ENCODE measurements at regions not wholly inside any gene's neighbourhood (a gene's known extent, or its start where the extent isn't known, plus 50 kb on each side); places are given as distances from the start of the nearest gene placed in this dataset.

GRCh38 chr9:20112205-20112783 is 323.5 kb upstream of the SLC24A2 start:
- TF ChIP-seq FOXP2 (optimal IDR thresholded peaks at IDR 0.05; ENCODE audit: control extremely low read depth, extremely low read length, insufficient read depth) (no peak), EZH2 (IDR thresholded peaks at IDR 0.05) (no peak), POLR2AphosphoS5 (IDR thresholded peaks at IDR 0.05; ENCODE audit: borderline replicate concordance, low read depth, low read length) (no peak)
- no peak overlapping the region for H3K4me3 ChIP-seq
- peaks cover 7% of the 10 kb centered on the region; the same call in 1 of the 2 replicates for H3K9me3 ChIP-seq (ENCODE audit: low read depth, low read length)
- H3K27ac ChIP-seq, result no peak overlapping the region
- H3K9ac ChIP-seq (ENCODE audit: insufficient read length), result no peak overlapping the region
- no peaks in the 10 kb centered on the region for H3K36me3 ChIP-seq (ENCODE audit: insufficient read depth, low read length)
- no peak for DNase-seq (ENCODE audit: low read depth, low spot score)

- DNase-seq (ENCODE audit: low read depth, low spot score), result no peak
- H3K36me3 ChIP-seq (ENCODE audit: insufficient read depth, low read length), result no peaks in the 10 kb centered on the region
- no peak overlapping the region for H3K9ac ChIP-seq (ENCODE audit: insufficient read length)
- H3K4me3 ChIP-seq, result no peak overlapping the region
- TF ChIP-seq FOXP2 (optimal IDR thresholded peaks at IDR 0.05; ENCODE audit: control extremely low read depth, extremely low read length, insufficient read depth) (no peak), POLR2AphosphoS5 (IDR thresholded peaks at IDR 0.05; ENCODE audit: borderline replicate concordance, low read depth, low read length) (no peak), EZH2 (IDR thresholded peaks at IDR 0.05) (no peak)
- peaks cover 7% of the 10 kb centered on the region; the same call in 1 of the 2 replicates for H3K9me3 ChIP-seq (ENCODE audit: low read depth, low read length)
- H3K27ac ChIP-seq, result no peak overlapping the region
Measured at GRCh38 chr9:20111173-20111843, 322.5 kb upstream of the SLC24A2 start.

GRCh38 chr9:20095430-20096092 is 306.7 kb upstream of the SLC24A2 start:
- no peak for DNase-seq (ENCODE audit: low read depth, low spot score)
- H3K27ac ChIP-seq, result no peak overlapping the region
- no peak overlapping the region for H3K4me3 ChIP-seq
- no peaks in the 10 kb centered on the region for H3K36me3 ChIP-seq (ENCODE audit: insufficient read depth, low read length)
- no peaks in the 10 kb centered on the region for H3K9me3 ChIP-seq (ENCODE audit: low read depth, low read length)
- no peak for TF ChIP-seq EZH2 (IDR thresholded peaks at IDR 0.05)
- TF ChIP-seq POLR2AphosphoS5 (IDR thresholded peaks at IDR 0.05; ENCODE audit: borderline replicate concordance, low read depth, low read length), result no peak
- H3K9ac ChIP-seq (ENCODE audit: insufficient read length), result no peak overlapping the region

- H3K36me3 ChIP-seq (ENCODE audit: insufficient read depth, low read length), result no peaks in the 10 kb centered on the region
- no peak for DNase-seq (ENCODE audit: low read depth, low spot score)
Measured at GRCh38 chr9:20092561-20092960, 303.7 kb upstream of the SLC24A2 start.

GRCh38 chr9:20087481-20087880 is 298.6 kb upstream of the SLC24A2 start:
- TF ChIP-seq FOXP2 (optimal IDR thresholded peaks at IDR 0.05; ENCODE audit: control extremely low read depth, extremely low read length, insufficient read depth), result no peak
- no peak for TF ChIP-seq POLR2AphosphoS5 (IDR thresholded peaks at IDR 0.05; ENCODE audit: borderline replicate concordance, low read depth, low read length)
- no peak for TF ChIP-seq EZH2 (IDR thresholded peaks at IDR 0.05)
- DNase-seq (ENCODE audit: low read depth, low spot score), result no peak
- Histone ChIP-seq H3K9me3 (ENCODE audit: low read depth, low read length) (no peaks in the 10 kb centered on the region), H3K27ac (no peak overlapping the region), H3K4me3 (no peak overlapping the region), H3K36me3 (ENCODE audit: insufficient read depth, low read length) (no peaks in the 10 kb centered on the region), H3K9ac (ENCODE audit: insufficient read length) (no peak overlapping the region)

More at GRCh38 chr9:20092561-20092960, 303.7 kb upstream of the SLC24A2 start:
- Histone ChIP-seq H3K9ac (ENCODE audit: insufficient read length) (no peak overlapping the region), H3K9me3 (ENCODE audit: low read depth, low read length) (no peaks in the 10 kb centered on the region), H3K4me3 (no peak overlapping the region), H3K27ac (no peak overlapping the region)
- TF ChIP-seq EZH2 (IDR thresholded peaks at IDR 0.05) (no peak), POLR2AphosphoS5 (IDR thresholded peaks at IDR 0.05; ENCODE audit: borderline replicate concordance, low read depth, low read length) (no peak), FOXP2 (optimal IDR thresholded peaks at IDR 0.05; ENCODE audit: control extremely low read depth, extremely low read length, insufficient read depth) (no peak)

- DNase-seq (ENCODE audit: low read depth, low spot score), result no peak
- H3K9ac ChIP-seq (ENCODE audit: insufficient read length), result no peak overlapping the region
- no peak overlapping the region for H3K27ac ChIP-seq
- TF ChIP-seq POLR2AphosphoS5 (IDR thresholded peaks at IDR 0.05; ENCODE audit: borderline replicate concordance, low read depth, low read length) (no peak), EZH2 (IDR thresholded peaks at IDR 0.05) (no peak)
- no peak overlapping the region for H3K4me3 ChIP-seq
- H3K36me3 ChIP-seq (ENCODE audit: insufficient read depth, low read length), result no peaks in the 10 kb centered on the region
- H3K9me3 ChIP-seq (ENCODE audit: low read depth, low read length), result no peaks in the 10 kb centered on the region
Measured at GRCh38 chr9:20085842-20086241, 297.0 kb upstream of the SLC24A2 start.

GRCh38 chr9:20084125-20084524 is 295.3 kb upstream of the SLC24A2 start:
- Histone ChIP-seq H3K9ac (ENCODE audit: insufficient read length) (no peak overlapping the region), H3K9me3 (ENCODE audit: low read depth, low read length) (no peaks in the 10 kb centered on the region), H3K36me3 (ENCODE audit: insufficient read depth, low read length) (no peaks in the 10 kb centered on the region), H3K4me3 (no peak overlapping the region), H3K27ac (no peak overlapping the region)
- no peak for TF ChIP-seq EZH2 (IDR thresholded peaks at IDR 0.05)
- no peak for TF ChIP-seq FOXP2 (optimal IDR thresholded peaks at IDR 0.05; ENCODE audit: control extremely low read depth, extremely low read length, insufficient read depth)
- TF ChIP-seq POLR2AphosphoS5 (IDR thresholded peaks at IDR 0.05; ENCODE audit: borderline replicate concordance, low read depth, low read length), result no peak
- DNase-seq (ENCODE audit: low read depth, low spot score), result no peak

- no peak overlapping the region for H3K9ac ChIP-seq (ENCODE audit: insufficient read length)
- H3K9me3 ChIP-seq (ENCODE audit: low read depth, low read length), result no peaks in the 10 kb centered on the region
- no peak overlapping the region for H3K27ac ChIP-seq
- TF ChIP-seq FOXP2 (optimal IDR thresholded peaks at IDR 0.05; ENCODE audit: control extremely low read depth, extremely low read length, insufficient read depth) (no peak), POLR2AphosphoS5 (IDR thresholded peaks at IDR 0.05; ENCODE audit: borderline replicate concordance, low read depth, low read length) (no peak), EZH2 (IDR thresholded peaks at IDR 0.05) (no peak)
- H3K36me3 ChIP-seq (ENCODE audit: insufficient read depth, low read length), result no peaks in the 10 kb centered on the region
- no peak for DNase-seq (ENCODE audit: low read depth, low spot score)
- no peak overlapping the region for H3K4me3 ChIP-seq
Measured at GRCh38 chr9:20083390-20083789, 294.6 kb upstream of the SLC24A2 start.
